Common myeloid progenitor, CD34-positive (primary cell): ENCODE measurements at regions not wholly inside any gene's neighbourhood (a gene's known extent, or its start where the extent isn't known, plus 50 kb on each side); places are given as distances from the start of the nearest gene placed in this dataset.

Source experiments
- CTCF ChIA-PET: fragments of 350-600 bp; sonication (Branson Sonifier 250); formaldehyde crosslinking; loops from one replicate; lab custom pipeline; 2021; ENCODE audit warnings: antibody characterized with exemption; lab: Charles Lee
- POLR2A ChIA-PET: fragments of 350-600 bp; sonication (Branson Sonifier 250); formaldehyde crosslinking; loops from one replicate; lab custom pipeline; 2021; ENCODE audit warnings: antibody characterized with exemption; lab: Charles Lee
- DNase-seq, 3 donors: peaks; one replicate each; pipeline versions ENCODE4 v3.0.0 to v3.0.0-alpha.2; 2013
- H3K27ac ChIP-seq, 2 experiments: 1 replicate in 1 of 2; 2 replicates in 1 of 2; pipeline ENCODE4 v1.7.0; 2013; ENCODE audit warnings: inconsistent platforms in 2 of 2, low read length in 2 of 2, mild to moderate bottlenecking in 2 of 2, low read depth in 1 of 2, moderate library complexity in 1 of 2; ENCODE audit not compliant: severe bottlenecking in 2 of 2, insufficient read depth in 1 of 2, poor library complexity in 1 of 2
- H3K27me3 ChIP-seq, 5 experiments: replicated peaks in 2 of 5; 1 replicate in 3 of 5; 2 replicates in 2 of 5; pipeline versions ENCODE4 v1.6.1 to v1.7.0; 2013; ENCODE audit warnings: low read length in 4 of 5, mild to moderate bottlenecking in 2 of 5, moderate library complexity in 2 of 5, inconsistent platforms in 1 of 5; ENCODE audit not compliant: insufficient read depth in 5 of 5, control insufficient read depth in 4 of 5
- H3K36me3 ChIP-seq, 4 experiments: 1 replicate in 2 of 4; 2 replicates in 2 of 4; pipeline versions ENCODE4 v1.6.1 to v1.7.0; 2013; ENCODE audit warnings: low read length in 3 of 4, control low read depth in 1 of 4, mild to moderate bottlenecking in 1 of 4; ENCODE audit not compliant: control insufficient read depth in 4 of 4, insufficient read depth in 4 of 4
- H3K4me1 ChIP-seq, 4 experiments: 1 replicate in 3 of 4; 2 replicates in 1 of 4; pipeline versions ENCODE4 v1.6.1 to v1.7.1; 2013; ENCODE audit warnings: low read length in 3 of 4, mild to moderate bottlenecking in 3 of 4, control low read depth in 1 of 4, inconsistent platforms in 1 of 4, moderate library complexity in 1 of 4; ENCODE audit not compliant: control insufficient read depth in 4 of 4, insufficient read depth in 4 of 4; ENCODE audit errors: control extremely low read depth in 1 of 4
- H3K4me3 ChIP-seq, 7 experiments: 1 replicate in 4 of 7; 2 replicates in 3 of 7; pipeline versions ENCODE4 v1.5.1 to v1.7.0; 2013; ENCODE audit warnings: mild to moderate bottlenecking in 7 of 7, low read length in 6 of 7, moderate library complexity in 6 of 7, inconsistent platforms in 2 of 7, low read depth in 2 of 7, control low read depth in 1 of 7; ENCODE audit not compliant: insufficient read depth in 4 of 7, control insufficient read depth in 1 of 7; ENCODE audit errors: extremely low read depth in 1 of 7
- H3K9me3 ChIP-seq, 5 experiments: 1 replicate in 4 of 5; 2 replicates in 1 of 5; pipeline versions ENCODE4 v1.6.1 to v1.7.1; 2013; ENCODE audit warnings: low read length in 4 of 5, mild to moderate bottlenecking in 2 of 5, inconsistent platforms in 1 of 5, low read depth in 1 of 5, moderate library complexity in 1 of 5; ENCODE audit not compliant: control insufficient read depth in 4 of 5, insufficient read depth in 2 of 5; ENCODE audit errors: control extremely low read depth in 1 of 5
- WGBS: methylation state at CpG from one replicate; pipeline ENCODE4 v1.1.5; 2013; ENCODE audit not compliant: insufficient coverage; 5-methylcytosine and 5-hydroxymethylcytosine counted together

DNA sequence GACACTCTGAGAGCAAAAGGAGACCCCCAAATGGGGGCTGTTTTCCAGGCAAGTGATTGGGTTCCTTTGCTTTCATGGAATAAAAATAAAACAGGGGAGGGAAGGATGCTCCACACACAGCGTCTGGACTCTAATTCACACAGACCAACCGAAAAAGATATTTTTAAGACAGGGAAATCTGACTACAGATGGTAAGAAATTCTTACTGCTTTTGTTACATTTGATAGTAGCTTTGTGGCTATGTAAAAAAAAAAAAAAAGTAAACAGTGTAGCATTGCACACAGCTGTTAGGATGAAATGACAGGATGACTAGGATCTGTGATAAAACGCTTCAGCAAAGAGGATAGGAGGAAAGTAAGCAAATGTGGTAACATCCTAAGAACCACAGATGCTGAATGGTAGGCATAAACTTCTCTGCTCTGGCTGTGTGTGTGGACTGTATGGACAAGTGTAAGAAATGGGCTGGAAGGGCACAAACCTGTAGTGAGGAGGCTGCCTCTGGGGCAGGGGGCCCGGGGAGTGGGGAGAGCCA, 207.6 kb downstream of the ANAPC1 start:
- H3K4me1 ChIP-seq: peaks cover 0 to 16% (median 8%) of the 10 kb centered on the region in 4 experiments
- DNase-seq: no peak
- POLR2A ChIA-PET: no interaction called here
- no peak overlapping the region for H3K4me3 ChIP-seq
- H3K9me3 ChIP-seq: no peaks in the 10 kb centered on the region
- H3K27me3 ChIP-seq: no peaks in the 10 kb centered on the region
- CTCF ChIA-PET: interaction anchor here (1.1 kb wide), 1 partner anchor 11 kb away, joined by 3 read pairs; no protein-coding TSS in a partner anchor
- no peaks in the 10 kb centered on the region for H3K36me3 ChIP-seq
- no peak overlapping the region for H3K27ac ChIP-seq
- 90% methylated on average over 3 of the region's 4 CpGs for WGBS

- H3K4me1 ChIP-seq: peaks cover 0 to 16% (median 8%) of the 10 kb centered on the region in 4 experiments
- no peaks in the 10 kb centered on the region for H3K9me3 ChIP-seq
- H3K27me3 ChIP-seq: no peaks in the 10 kb centered on the region
- WGBS: 75% methylated on average over 5 of the region's 7 CpGs
- no peak overlapping the region for H3K27ac ChIP-seq
- DNase-seq: no peak
- no peak overlapping the region for H3K4me3 ChIP-seq
- no peaks in the 10 kb centered on the region for H3K36me3 ChIP-seq
- ChIA-PET POLR2A (interaction anchor here (0.5 kb wide), 1 partner anchor 9 kb away, joined by 4 read pairs; no protein-coding TSS in a partner anchor), CTCF (interaction anchor here (0.7 to 1.4 kb wide), 4 partner anchors 10 to 150 kb away, joined by 3 to 5 read pairs (median 4); no protein-coding TSS in a partner anchor)
Measured at GRCh38 chr2:111678161-111678560, 205.8 kb downstream of the ANAPC1 start.

DNA sequence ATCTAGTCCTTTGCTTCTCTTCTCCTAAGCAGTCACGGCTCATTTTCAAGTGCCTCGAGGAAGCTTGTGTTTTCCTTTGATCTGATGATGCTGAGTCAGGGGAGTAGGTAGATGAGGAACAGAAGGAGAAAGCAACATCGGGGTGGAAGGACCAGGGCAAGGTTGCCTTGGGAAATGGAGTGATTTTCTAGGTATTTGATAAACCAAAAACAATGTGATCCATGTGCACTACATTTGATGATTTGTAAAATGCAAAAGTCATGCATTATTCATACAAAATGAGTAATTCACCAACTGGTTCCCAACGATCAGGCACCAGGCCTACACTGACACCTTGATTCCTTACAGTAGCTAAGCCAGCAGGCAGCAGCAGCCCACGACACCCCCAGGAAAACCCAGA, 205.3 kb downstream of the ANAPC1 start:
- no peak overlapping the region for H3K27ac ChIP-seq
- no peaks in the 10 kb centered on the region for H3K9me3 ChIP-seq
- no peak overlapping the region for H3K4me3 ChIP-seq
- peak in 2 of 3 donors; percentile 43 to 49 for DNase-seq
- CTCF ChIA-PET: interaction anchor here (0.7 kb wide), 1 partner anchor 150 kb away, joined by 3 read pairs; no protein-coding TSS in a partner anchor
- WGBS: 58% methylated on average over 3 of the region's 5 CpGs
- POLR2A ChIA-PET: no interaction called here
- no peaks in the 10 kb centered on the region for H3K36me3 ChIP-seq
- H3K4me1 ChIP-seq: peaks cover 0 to 16% (median 8%) of the 10 kb centered on the region in 4 experiments
- no peaks in the 10 kb centered on the region for H3K27me3 ChIP-seq

DNA sequence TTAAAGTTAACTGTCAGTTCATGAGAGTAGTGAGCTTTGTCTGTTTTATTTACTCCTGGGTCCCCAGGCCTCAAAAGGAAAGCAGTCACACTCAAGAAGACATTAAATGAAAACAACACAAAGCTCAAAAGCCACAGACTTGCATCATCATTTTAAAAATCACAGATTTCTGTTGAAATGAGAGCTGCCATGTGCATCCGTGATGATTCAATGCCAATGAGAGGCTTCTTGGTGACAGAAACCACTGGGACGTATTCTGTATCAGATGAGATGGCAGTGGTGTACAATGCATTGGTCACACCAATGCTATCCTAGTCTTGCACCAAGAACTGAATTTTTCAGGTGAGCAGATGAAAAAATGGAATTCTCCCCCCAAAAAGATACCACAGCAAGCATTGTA, 204.8 kb downstream of the ANAPC1 start:
- no peak overlapping the region for H3K4me3 ChIP-seq
- peaks cover 0 to 16% (median 8%) of the 10 kb centered on the region in 4 experiments for H3K4me1 ChIP-seq
- peak in 2 of 3 donors; percentile 64 to 68 for DNase-seq
- H3K27ac ChIP-seq: no peak overlapping the region
- no peaks in the 10 kb centered on the region for H3K36me3 ChIP-seq
- no peaks in the 10 kb centered on the region for H3K9me3 ChIP-seq
- H3K27me3 ChIP-seq: no peaks in the 10 kb centered on the region
- 71% methylated on average over 2 of the region's 2 CpGs for WGBS
- POLR2A ChIA-PET: no interaction called here
- CTCF ChIA-PET: no interaction called here

DNA sequence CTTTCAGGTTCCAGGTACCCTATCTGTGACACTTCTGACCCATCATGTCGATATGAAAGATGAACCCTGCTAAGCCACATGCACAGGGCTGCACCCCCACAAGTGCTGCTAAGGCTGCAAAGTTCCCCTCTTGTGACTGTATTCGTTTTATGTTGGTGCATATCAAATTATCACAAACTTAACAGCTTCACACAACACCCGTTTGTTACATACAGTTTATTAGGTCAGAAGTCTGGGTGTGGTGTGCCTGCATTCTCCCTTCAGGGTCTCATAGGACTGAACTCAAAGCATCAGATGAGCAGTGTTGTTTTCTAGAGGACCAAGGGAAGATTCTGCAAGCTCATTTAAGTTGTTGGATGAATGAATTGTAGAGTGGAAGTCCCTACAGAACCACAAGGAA, 199.4 kb downstream of the ANAPC1 start:
- DNase-seq: no peak
- Histone ChIP-seq H3K27me3 (no peaks in the 10 kb centered on the region), H3K4me1 (peaks cover 0 to 2% (median 0%) of the 10 kb centered on the region in 4 experiments), H3K4me3 (no peak overlapping the region), H3K27ac (no peak overlapping the region), H3K36me3 (no peaks in the 10 kb centered on the region), H3K9me3 (no peaks in the 10 kb centered on the region)
- WGBS: 90% methylated on average over 1 of the region's 3 CpGs
- ChIA-PET POLR2A (no interaction called here), CTCF (interaction anchor here (1.4 to 2.1 kb wide), 3 partner anchors 14 to 38 kb away, joined by 5 to 6 read pairs (median 6); no protein-coding TSS in a partner anchor)

- POLR2A ChIA-PET: no interaction called here
- CTCF ChIA-PET: interaction anchor here (0.6 kb wide), 1 partner anchor 18 kb away, joined by 3 read pairs; no protein-coding TSS in a partner anchor
- no peak for DNase-seq
- Histone ChIP-seq H3K27me3 (no peaks in the 10 kb centered on the region), H3K4me1 (peaks cover 0 to 2% (median 0%) of the 10 kb centered on the region in 4 experiments), H3K36me3 (no peaks in the 10 kb centered on the region), H3K27ac (no peak overlapping the region), H3K9me3 (no peaks in the 10 kb centered on the region), H3K4me3 (no peak overlapping the region)
Measured at GRCh38 chr2:111685342-111685741, 198.7 kb downstream of the ANAPC1 start.

GRCh38 chr2:111686994-111687393, 197.0 kb downstream of the ANAPC1 start:
- Histone ChIP-seq H3K27me3 (no peaks in the 10 kb centered on the region), H3K4me1 (peaks cover 0 to 2% (median 0%) of the 10 kb centered on the region in 4 experiments), H3K36me3 (no peaks in the 10 kb centered on the region), H3K27ac (no peak overlapping the region), H3K4me3 (no peak overlapping the region), H3K9me3 (no peaks in the 10 kb centered on the region)
- POLR2A ChIA-PET: no interaction called here
- 87% methylated on average over 3 of the region's 4 CpGs for WGBS
- CTCF ChIA-PET: interaction anchor here (1.0 to 1.2 kb wide), 2 partner anchors 9 to 11 kb away, joined by 3 to 5 read pairs; no protein-coding TSS in a partner anchor
- DNase-seq: no peak
